ENCODE measurements at regions not wholly inside any gene's neighbourhood (a gene's known extent, or its start where the extent isn't known, plus 50 kb on each side); places are given as distances from the start of the nearest gene placed in this dataset.

GRCh38 chr20:11371831-11372230, 545.9 kb upstream of the BTBD3 start (continued):
- TF ChIP-seq HDAC6 (IDR thresholded peaks at IDR 0.05; ENCODE audit: low read depth, low read length) (no peak), PHF8 (conservative IDR thresholded peaks at IDR 0.05; ENCODE audit: low read depth, low read length) (no peak), EZH2 (IDR thresholded peaks at IDR 0.05; ENCODE audit: low read depth, low read length, severe bottlenecking) (no peak), NRF1 (IDR thresholded peaks at IDR 0.05; ENCODE audit: low read depth, low read length) (no peak)

Measured in H1 (cell line).